Ammon's horn (tissue), 1 donor: ENCODE measurements at regions not wholly inside any gene's neighbourhood (a gene's known extent, or its start where the extent isn't known, plus 50 kb on each side); places are given as distances from the start of the nearest gene placed in this dataset.

Experiments
- DNase-seq: peaks from one replicate; pipeline ENCODE4 v3.0.0-alpha.2; 2016; ENCODE audit warnings: low spot score

DNA sequence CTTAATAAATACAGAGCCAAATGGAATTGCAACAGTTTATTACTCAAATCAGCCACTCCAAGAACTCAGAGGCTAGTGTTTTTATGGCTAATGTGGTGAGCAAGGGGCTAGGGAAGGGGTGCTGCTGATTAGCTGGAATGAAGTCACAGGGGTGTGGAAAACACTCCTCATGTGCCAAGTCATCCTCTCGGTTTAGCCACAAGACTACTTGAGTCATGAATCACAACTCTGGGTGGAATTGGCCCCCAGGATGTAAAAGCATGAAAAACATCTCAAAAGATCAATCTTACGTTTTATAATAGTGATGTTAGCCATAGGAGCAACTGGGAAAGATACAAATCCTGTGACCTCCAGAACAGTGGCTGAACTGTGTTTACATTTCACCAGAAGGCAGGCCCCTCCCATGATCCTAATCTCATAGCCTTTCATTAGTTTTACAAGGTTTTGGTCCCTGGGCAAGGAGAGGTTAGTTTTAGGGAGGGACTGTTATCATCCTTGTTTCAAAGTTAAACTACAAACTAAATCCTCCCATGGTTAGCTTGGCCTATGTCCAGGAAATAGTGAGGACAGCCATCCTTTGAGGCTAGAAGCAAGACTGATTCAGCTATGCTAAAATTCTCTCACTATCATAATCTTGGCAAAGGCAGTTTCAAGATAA is 2020.1 kb upstream of the PCDH20 start:
- no peak for DNase-seq

GRCh38 chr13:63433546-63434150 is 2018.0 kb upstream of the PCDH20 start:
- no peak for DNase-seq

DNA sequence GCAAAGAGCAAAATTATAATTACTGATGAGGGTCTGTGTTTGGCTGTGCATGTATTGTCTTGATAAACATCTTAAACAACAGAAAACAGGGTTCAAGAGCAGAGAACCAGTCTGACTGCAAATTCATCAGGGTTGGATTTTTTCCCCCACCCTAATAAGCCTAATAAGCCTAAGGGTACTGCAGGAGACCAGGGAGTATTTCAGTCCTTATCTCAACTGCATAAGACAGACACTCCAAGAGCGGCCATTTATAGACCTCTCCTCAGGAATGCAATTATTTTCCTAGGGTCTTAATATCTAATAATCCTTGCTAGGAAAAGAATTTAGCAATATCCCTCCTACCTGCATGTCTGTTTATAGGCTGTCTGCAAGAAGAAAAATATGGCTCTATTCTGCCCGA is 2011.5 kb upstream of the PCDH20 start:
- DNase-seq: no peak

GRCh38 chr13:63425131-63425530 is 2009.5 kb upstream of the PCDH20 start:
- no peak for DNase-seq

DNA sequence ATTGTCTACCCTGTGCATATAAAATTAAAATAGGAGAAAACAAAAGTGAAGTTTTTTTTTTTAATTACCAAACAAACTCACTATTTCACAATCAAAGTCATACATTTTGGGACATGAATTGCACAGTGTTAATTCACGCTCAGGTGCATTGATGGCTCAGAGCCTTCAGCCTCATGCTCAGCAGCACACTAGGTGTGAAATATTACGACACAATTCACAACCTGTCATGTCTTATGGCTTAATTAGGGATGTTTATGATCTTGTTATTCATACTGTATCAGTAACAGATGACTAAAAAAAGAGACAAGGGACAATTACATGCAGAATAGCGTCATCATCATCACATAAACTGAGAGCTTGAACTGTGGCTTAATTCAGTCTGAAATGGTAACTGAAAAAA is 2005.5 kb upstream of the PCDH20 start:
- no peak for DNase-seq

- no peak for DNase-seq
Observed at GRCh38 chr13:63420685-63421084, 2005.0 kb upstream of the PCDH20 start.

- no peak for DNase-seq
Observed at GRCh38 chr13:63414247-63414646, 1998.6 kb upstream of the PCDH20 start.

- no peak for DNase-seq
Observed at GRCh38 chr13:63409791-63410351, 1994.2 kb upstream of the PCDH20 start.

DNA sequence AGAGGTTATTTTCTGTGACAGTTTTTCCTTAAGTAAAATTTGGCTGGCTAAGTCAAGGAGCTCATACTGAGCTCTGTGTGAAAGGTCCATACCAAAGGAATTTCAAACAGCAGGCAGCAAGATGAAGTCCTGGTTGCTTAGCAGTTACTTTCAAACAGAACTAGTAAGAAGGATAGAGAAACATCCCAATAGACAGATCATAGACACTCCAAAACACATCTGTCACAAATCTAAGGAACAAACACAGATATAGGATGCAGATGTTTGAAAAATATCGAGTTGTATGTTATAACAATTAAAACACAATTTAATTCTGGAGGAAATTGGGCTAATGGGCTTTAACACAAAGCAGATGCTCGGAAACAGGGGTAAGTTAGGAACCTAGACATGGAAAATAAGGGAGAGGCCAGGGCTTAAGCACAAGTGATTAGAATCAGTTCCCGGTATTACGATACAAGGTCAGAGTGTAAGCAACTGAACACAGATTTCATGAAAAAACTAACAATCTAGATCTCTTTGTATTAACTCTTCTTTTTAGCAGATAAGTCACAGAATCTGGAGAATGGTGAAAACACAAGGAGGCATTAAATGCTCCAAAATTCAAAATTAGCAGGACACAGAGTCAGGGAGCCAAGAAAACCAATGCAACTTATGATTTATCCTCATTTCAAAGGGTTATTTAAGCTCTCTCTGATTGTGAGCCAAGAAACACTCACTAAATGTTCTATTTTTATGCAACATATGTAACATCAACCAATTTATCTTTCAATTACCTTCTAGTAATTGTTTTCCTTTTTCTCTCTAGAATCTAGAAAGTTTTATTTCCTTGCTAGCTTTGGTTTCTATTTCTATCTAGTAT is 1992.9 kb upstream of the PCDH20 start:
- no peak for DNase-seq

GRCh38 chr13:63403733-63404132 is 1988.1 kb upstream of the PCDH20 start:
- DNase-seq: no peak

GRCh38 chr13:63396746-63397145 is 1981.1 kb upstream of the PCDH20 start:
- DNase-seq: no peak

- no peak for DNase-seq
Observed at GRCh38 chr13:63393112-63393511, 1977.5 kb upstream of the PCDH20 start.

- DNase-seq: no peak
Observed at GRCh38 chr13:63389756-63390155, 1974.1 kb upstream of the PCDH20 start.

DNA sequence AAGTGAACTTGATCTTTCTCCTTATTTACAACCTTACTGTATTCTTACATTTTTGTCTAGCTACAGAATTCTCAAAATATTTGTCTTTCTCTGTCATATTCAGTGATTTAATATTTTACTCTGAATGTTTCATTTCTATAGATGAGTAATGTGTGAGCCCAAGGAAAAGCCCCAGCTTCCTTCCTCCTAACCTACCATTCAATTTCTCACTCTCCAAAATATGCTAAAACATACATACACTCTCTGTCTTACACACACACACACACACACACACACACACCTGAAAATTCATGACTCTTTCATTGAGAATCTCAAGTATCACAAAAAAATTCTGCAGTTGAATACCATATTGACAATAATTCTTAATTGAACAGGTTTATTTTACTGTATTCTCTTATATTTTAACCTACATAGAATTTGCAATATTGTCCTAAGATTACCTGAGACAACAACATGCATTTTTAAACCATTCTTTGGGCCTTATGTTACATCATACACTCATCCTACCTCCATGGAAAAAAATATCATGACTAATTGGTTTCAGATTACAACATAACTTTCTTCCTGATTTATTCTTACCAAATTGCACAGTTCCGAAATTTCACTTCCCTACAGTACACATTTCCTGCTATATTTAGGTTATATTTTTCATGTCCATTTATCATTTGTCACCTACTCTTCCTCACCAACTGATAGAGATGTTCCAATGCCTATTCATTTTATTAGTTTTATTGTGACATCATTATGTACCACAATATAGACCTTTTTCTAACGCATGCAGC is 1965.6 kb upstream of the PCDH20 start:
- no peak for DNase-seq

- no peak for DNase-seq
Observed at GRCh38 chr13:63377986-63378385, 1962.3 kb upstream of the PCDH20 start.

GRCh38 chr13:63370101-63370500 is 1954.5 kb upstream of the PCDH20 start:
- DNase-seq: no peak

DNA sequence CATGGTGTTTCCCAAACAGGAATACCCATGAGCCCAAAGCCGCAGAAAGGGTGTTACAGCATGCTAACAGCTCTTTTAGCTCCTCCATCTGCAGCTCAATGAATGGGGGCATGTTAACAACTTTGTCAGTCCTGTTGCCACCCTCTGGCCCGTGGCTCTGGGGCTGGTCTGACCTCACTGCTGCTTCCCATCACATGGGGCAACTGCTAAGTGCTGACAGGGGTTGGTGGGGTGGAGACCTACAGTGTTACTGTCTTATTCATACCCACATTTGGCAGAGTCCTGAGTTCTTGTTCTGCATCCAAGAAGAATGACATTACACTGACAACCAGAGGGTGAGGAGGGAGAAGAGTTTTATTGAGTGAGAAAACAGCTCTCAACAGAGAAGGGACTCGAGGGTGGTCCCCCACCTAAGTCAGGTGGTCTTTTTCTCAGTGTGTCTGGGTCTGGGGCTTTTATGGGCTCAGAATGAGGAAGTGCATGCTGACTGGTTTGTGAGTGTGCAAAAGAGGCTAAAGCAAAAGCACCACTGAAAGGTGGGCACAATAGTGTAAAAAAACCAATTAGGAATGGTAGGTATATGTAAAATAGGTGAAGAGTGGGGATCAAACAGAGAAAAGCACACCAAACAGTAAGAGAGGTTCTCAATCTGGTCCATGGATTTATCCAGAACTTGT is 1952.0 kb upstream of the PCDH20 start:
- no peak for DNase-seq

DNA sequence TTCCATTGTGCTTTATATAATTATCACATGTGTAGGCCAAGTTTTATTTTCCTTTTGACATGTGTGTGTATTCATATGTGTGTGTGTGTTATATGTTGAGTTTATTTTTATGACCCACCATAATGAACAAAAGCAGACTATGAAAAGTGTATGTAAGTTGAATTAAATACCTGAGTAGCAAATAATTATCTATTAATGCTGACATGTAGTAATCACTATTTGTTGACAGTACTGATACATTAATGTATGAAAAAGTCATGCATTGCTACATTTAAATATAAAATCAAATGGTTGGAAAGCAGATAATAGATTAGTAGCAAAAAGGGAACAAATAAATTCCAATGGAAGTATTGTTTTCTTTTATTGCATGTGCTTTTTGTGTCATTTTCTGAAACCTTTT is 1948.5 kb upstream of the PCDH20 start:
- DNase-seq: no peak

DNA sequence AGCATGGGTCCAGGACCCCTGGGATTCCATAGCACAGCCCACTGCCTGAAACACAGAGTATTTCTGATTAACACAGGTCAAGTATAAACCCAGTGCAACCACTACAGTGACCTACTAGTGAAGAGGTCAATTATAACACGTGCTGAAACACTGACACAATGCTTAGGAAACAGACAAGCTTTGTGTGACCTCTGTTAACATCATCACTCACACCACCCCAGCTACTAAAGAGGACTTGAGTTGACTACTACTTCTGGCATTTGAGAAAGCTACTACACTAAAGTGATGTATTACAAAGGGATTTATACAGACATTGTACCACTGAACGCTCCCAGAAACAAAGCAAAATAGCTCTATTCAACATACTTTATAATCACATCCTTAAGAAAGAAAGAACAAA is 1935.9 kb upstream of the PCDH20 start:
- no peak for DNase-seq

DNA sequence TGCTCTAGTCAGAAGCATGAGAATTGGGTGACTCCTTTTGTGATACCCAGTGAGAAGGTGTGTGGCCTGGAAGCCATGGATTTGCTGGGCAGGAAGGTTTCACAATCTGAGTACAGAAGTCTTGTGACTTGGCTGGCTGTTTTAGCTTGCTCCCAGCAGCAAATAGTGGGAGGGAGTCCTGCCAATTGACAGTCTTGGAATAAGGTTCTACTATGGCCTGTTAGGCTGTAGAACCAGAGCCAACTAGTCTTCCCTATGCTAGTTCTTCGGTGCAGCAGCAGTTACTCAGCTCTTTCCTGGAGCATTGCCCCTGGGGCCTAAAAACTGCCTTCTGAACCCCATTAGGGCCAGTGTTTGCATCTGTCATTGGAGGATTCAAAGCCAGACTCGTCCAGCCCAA is 1935.4 kb upstream of the PCDH20 start:
- DNase-seq: no peak

DNA sequence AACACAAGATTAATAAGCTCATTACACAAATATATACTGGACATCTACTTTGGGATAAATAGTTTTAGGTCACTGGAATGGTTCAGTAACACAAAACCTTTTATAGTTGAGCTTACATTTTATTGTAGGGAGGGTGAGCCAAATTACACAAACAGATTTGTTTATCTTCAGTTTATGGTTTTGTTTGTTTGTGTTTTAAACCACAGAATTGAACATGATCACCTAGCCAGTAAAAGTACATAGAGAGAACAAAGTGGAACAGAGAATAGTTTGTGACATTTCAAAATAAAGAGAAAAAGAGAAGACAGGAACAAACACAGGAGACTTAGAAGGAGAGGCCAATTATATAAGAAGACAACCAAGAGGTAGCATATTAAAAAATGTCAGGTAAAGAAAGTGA is 1930.2 kb upstream of the PCDH20 start:
- no peak for DNase-seq

GRCh38 chr13:63344711-63345110 is 1929.1 kb upstream of the PCDH20 start:
- DNase-seq: no peak
